PC-3 (cell line): ENCODE measurements at regions not wholly inside any gene's neighbourhood (a gene's known extent, or its start where the extent isn't known, plus 50 kb on each side); places are given as distances from the start of the nearest gene placed in this dataset.

Experiments used
- ATAC-seq: fragments of 200-7000 bp; cut with Tn5 transposase; 2 replicates; pipeline ENCODE4 v1.9.1; 2020; ENCODE audit warnings: mild to moderate bottlenecking, moderate library complexity
- BruUV-seq: library from RNA; stranded (reverse); fragments of 400-500 nt; replicated peaks from 2 replicates; lab custom pipeline; 2021; lab: Mats Ljungman, UMichigan
- CTCF ChIA-PET: fragments of 300-600 bp; sonication (Branson Sonifier 250); formaldehyde crosslinking; loops from one replicate; lab custom pipeline; 2022; ENCODE audit warnings: antibody characterized with exemption; lab: Charles Lee
- POLR2A ChIA-PET: fragments of 300-600 bp; sonication (Branson Sonifier 250); formaldehyde crosslinking; loops from one replicate; lab custom pipeline; 2022; ENCODE audit warnings: antibody characterized with exemption; ENCODE audit not compliant: unreplicated experiment; lab: Charles Lee
- DNase-seq: peaks from one replicate; pipeline ENCODE4 v3.0.0-alpha.2; 2015
- H2AFZ ChIP-seq: fragments of 300-600 bp; sonication (generic); 2 replicates; pipeline ENCODE4 v1.6.0; 2016; ENCODE audit warnings: antibody characterized with exemption, low read length
- H3F3A ChIP-seq: fragments of 300-600 bp; sonication (generic); one replicate; pipeline ENCODE4 v1.6.0; 2017; ENCODE audit warnings: antibody characterized with exemption, low read length, control low read depth, mild to moderate bottlenecking; ENCODE audit not compliant: unreplicated experiment
- H3K27ac ChIP-seq: fragments of 300-600 bp; sonication (generic); 2 replicates; pipeline ENCODE4 v1.5.1; 2016; ENCODE audit warnings: mild to moderate bottlenecking, low read length
- H3K27me3 ChIP-seq: fragments of 300-600 bp; sonication (generic); 2 replicates; pipeline ENCODE4 v1.6.1; 2016; ENCODE audit warnings: low read length, mixed read lengths
- H3K36me3 ChIP-seq: fragments of 300-600 bp; sonication (generic); 2 replicates; pipeline ENCODE4 v1.6.1; 2016; ENCODE audit warnings: low read depth, mixed run types, low read length, mixed read lengths
- H3K4me1 ChIP-seq: fragments of 300-600 bp; sonication (generic); 2 replicates; pipeline ENCODE4 v1.5.1; 2016; ENCODE audit warnings: low read length; ENCODE audit not compliant: insufficient read depth
- H3K4me2 ChIP-seq: fragments of 300-600 bp; sonication (generic); 2 replicates; pipeline ENCODE4 v1.6.0; 2016; ENCODE audit warnings: low read length
- H3K4me3 ChIP-seq: fragments of 300-600 bp; sonication (generic); 2 replicates; pipeline ENCODE4 v1.5.1; 2016; ENCODE audit warnings: mild to moderate bottlenecking, low read length, mixed read lengths
- H3K79me2 ChIP-seq: fragments of 300-600 bp; sonication (generic); 2 replicates; pipeline ENCODE4 v1.6.1; 2017; ENCODE audit warnings: low read length, mixed read lengths
- H3K9ac ChIP-seq: fragments of 300-600 bp; sonication (generic); 2 replicates; pipeline ENCODE4 v1.6.0; 2016; ENCODE audit warnings: mild to moderate bottlenecking, low read length
- H3K9me2 ChIP-seq: fragments of 300-600 bp; sonication (generic); replicated peaks from 2 replicates; pipeline ENCODE4 v1.6.1; 2016; ENCODE audit warnings: mixed run types, low read length, mixed read lengths
- H3K9me3 ChIP-seq: fragments of 300-600 bp; sonication (generic); 2 replicates; pipeline ENCODE4 v1.6.1; 2016; ENCODE audit warnings: low read length, mixed read lengths
- H4K20me1 ChIP-seq: fragments of 300-600 bp; sonication (generic); 2 replicates; pipeline ENCODE4 v1.6.1; 2016; ENCODE audit warnings: low read length, mixed read lengths
- CTCF ChIP-seq: fragments of 300-600 bp; sonication (generic); conservative IDR thresholded peaks from 2 replicates; pipeline ENCODE4 v1.5.1; 2017; ENCODE audit warnings: antibody characterized with exemption, low read depth, mild to moderate bottlenecking, low read length
- EZH2 ChIP-seq: fragments of 300-600 bp; sonication (generic); IDR thresholded peaks from one replicate; pipeline ENCODE4 v1.6.1; 2017; ENCODE audit warnings: antibody characterized with exemption, mild to moderate bottlenecking, low read length; ENCODE audit not compliant: unreplicated experiment
- EZH2phosphoT487 ChIP-seq: fragments of 300-600 bp; sonication (generic); IDR thresholded peaks from 2 replicates; pipeline ENCODE4 v1.6.1; 2018; ENCODE audit warnings: mild to moderate bottlenecking, antibody characterized with exemption, low read length, borderline replicate concordance
- intact Hi-C: fragments of 100-400 bp; cut with micrococcal nuclease; formaldehyde crosslinking; loops from 2 replicates; pipeline ENCODE4 v1.9.0; 2023

GRCh38 chr9:101859620-101860019 lies 121.2 kb upstream of the GRIN3A start:
- no peak overlapping the region for H3K4me2 ChIP-seq
- intact Hi-C loops = no loop called here
- no peaks in the 10 kb centered on the region for H3K27me3 ChIP-seq
- ATAC-seq = no peak
- POLR2A ChIA-PET = no interaction called here
- no peak overlapping the region for H3K4me3 ChIP-seq
- H3K9me2 ChIP-seq = no peaks in the 10 kb centered on the region
- H3K9ac ChIP-seq = no peak overlapping the region
- H3K36me3 ChIP-seq = no peaks in the 10 kb centered on the region
- H3F3A ChIP-seq = no peaks in the 10 kb centered on the region
- TF ChIP-seq EZH2phosphoT487 (no peak), EZH2 (no peak), CTCF (no peak)
- CTCF ChIA-PET = no interaction called here
- H3K4me1 ChIP-seq = no peaks in the 10 kb centered on the region
- no peaks in the 10 kb centered on the region for H3K79me2 ChIP-seq
- BruUV-seq = no TSS peak
- H3K9me3 ChIP-seq = no peaks in the 10 kb centered on the region
- no peak for DNase-seq
- no peaks in the 10 kb centered on the region for H4K20me1 ChIP-seq
- H2AFZ ChIP-seq = no peak overlapping the region
- H3K27ac ChIP-seq = no peak overlapping the region

- Histone ChIP-seq H3K9ac (no peak overlapping the region), H2AFZ (no peak overlapping the region), H3K4me3 (no peak overlapping the region), H3K9me3 (no peaks in the 10 kb centered on the region), H3K36me3 (no peaks in the 10 kb centered on the region), H3K4me2 (no peak overlapping the region), H3K79me2 (no peaks in the 10 kb centered on the region), H3K27me3 (no peaks in the 10 kb centered on the region), H4K20me1 (no peaks in the 10 kb centered on the region), H3K4me1 (no peaks in the 10 kb centered on the region), H3K9me2 (no peaks in the 10 kb centered on the region), H3F3A (no peaks in the 10 kb centered on the region), H3K27ac (no peak overlapping the region)
- no TSS peak for BruUV-seq
- intact Hi-C loops = no loop called here
- ChIA-PET POLR2A (no interaction called here), CTCF (no interaction called here)
- ATAC-seq (no peak), DNase-seq (no peak)
- TF ChIP-seq CTCF (no peak), EZH2 (no peak), EZH2phosphoT487 (no peak)
These were observed 119.6 kb upstream of the GRIN3A start for GRCh38 chr9:101858026-101858425.

GRCh38 chr9:101849102-101849707 lies 110.8 kb upstream of the GRIN3A start:
- intact Hi-C loops = no loop called here
- H3K27me3 ChIP-seq = no peaks in the 10 kb centered on the region
- no peaks in the 10 kb centered on the region for H3K9me2 ChIP-seq
- H4K20me1 ChIP-seq = no peaks in the 10 kb centered on the region
- POLR2A ChIA-PET = no interaction called here
- no peak for DNase-seq
- no peaks in the 10 kb centered on the region for H3K4me1 ChIP-seq
- no peak overlapping the region for H3K27ac ChIP-seq
- no peak overlapping the region for H3K4me2 ChIP-seq
- no peaks in the 10 kb centered on the region for H3K9me3 ChIP-seq
- no peak overlapping the region for H2AFZ ChIP-seq
- CTCF ChIA-PET = no interaction called here
- H3K36me3 ChIP-seq = no peaks in the 10 kb centered on the region
- BruUV-seq = no TSS peak
- H3K79me2 ChIP-seq = no peaks in the 10 kb centered on the region
- H3K9ac ChIP-seq = no peak overlapping the region
- H3K4me3 ChIP-seq = no peak overlapping the region
- no peaks in the 10 kb centered on the region for H3F3A ChIP-seq
- TF ChIP-seq EZH2 = no peak
- no peak for TF ChIP-seq CTCF
- no peak for TF ChIP-seq EZH2phosphoT487
- ATAC-seq = no peak
